NCI-H446 (cell line): ENCODE measurements at regions not wholly inside any gene's neighbourhood (a gene's known extent, or its start where the extent isn't known, plus 50 kb on each side); places are given as distances from the start of the nearest gene placed in this dataset.
A peak's percentile ranks its signal among the peaks of the same experiment; 100 is the strongest.
"Not testable (repeated sequence)": the region's sequence is repeated elsewhere in the genome, so short reads cannot be mapped to it uniquely, and the experiment has no call there.

Source experiments
- DNase-seq, 2 experiments: peaks; one replicate each; lab custom pipeline; 2025; lab: John Stamatoyannopoulos, UW

GRCh38 chr1:163472651-163473248 is 151.0 kb downstream of the NUF2 start:
- DNase-seq = no peak

- DNase-seq = no peak
These were observed 155.6 kb downstream of the NUF2 start for GRCh38 chr1:163477276-163477830.

GRCh38 chr1:163498391-163499330 is 176.9 kb downstream of the NUF2 start:
- not testable (repeated sequence) for DNase-seq

GRCh38 chr1:163504331-163504978 is 182.7 kb downstream of the NUF2 start:
- no peak for DNase-seq

GRCh38 chr1:163509114-163509513 is 187.4 kb downstream of the NUF2 start:
- no peak for DNase-seq

- DNase-seq = no peak
These were observed 190.7 kb downstream of the NUF2 start for GRCh38 chr1:163512349-163512989.

- DNase-seq = no peak
These were observed 201.7 kb downstream of the NUF2 start for GRCh38 chr1:163523375-163524029.

- peak; percentile 17 to 46 for DNase-seq
These were observed 207.1 kb downstream of the NUF2 start for GRCh38 chr1:163528710-163529348.

GRCh38 chr1:163531345-163531744 is 209.6 kb downstream of the NUF2 start:
- no peak for DNase-seq

GRCh38 chr1:163535401-163535800 is 213.6 kb downstream of the NUF2 start:
- no peak for DNase-seq

- peak; percentile 31 to 43 for DNase-seq
These were observed 214.1 kb downstream of the NUF2 start for GRCh38 chr1:163535807-163536206.

GRCh38 chr1:163537809-163538208 is 216.1 kb downstream of the NUF2 start:
- no peak for DNase-seq

GRCh38 chr1:163538667-163539066 is 216.9 kb downstream of the NUF2 start:
- no peak for DNase-seq

GRCh38 chr1:163540727-163541126 is 219.0 kb downstream of the NUF2 start:
- DNase-seq = no peak

- DNase-seq = no peak
These were observed 222.7 kb downstream of the NUF2 start for GRCh38 chr1:163544441-163544840.

- DNase-seq = no peak
These were observed 236.4 kb downstream of the NUF2 start for GRCh38 chr1:163558162-163558561.

- DNase-seq = peak in 1 of 2 experiments; percentile 45
These were observed 240.0 kb downstream of the NUF2 start for GRCh38 chr1:163561580-163562295.

GRCh38 chr1:163562355-163562754 is 240.6 kb downstream of the NUF2 start:
- no peak for DNase-seq

GRCh38 chr1:163565166-163565565 is 243.4 kb downstream of the NUF2 start:
- DNase-seq = no peak

GRCh38 chr1:163570071-163570470 is 248.3 kb downstream of the NUF2 start:
- DNase-seq = no peak
